ENCODE measurements at regions not wholly inside any gene's neighbourhood (a gene's known extent, or its start where the extent isn't known, plus 50 kb on each side); places are given as distances from the start of the nearest gene placed in this dataset.

DNA sequence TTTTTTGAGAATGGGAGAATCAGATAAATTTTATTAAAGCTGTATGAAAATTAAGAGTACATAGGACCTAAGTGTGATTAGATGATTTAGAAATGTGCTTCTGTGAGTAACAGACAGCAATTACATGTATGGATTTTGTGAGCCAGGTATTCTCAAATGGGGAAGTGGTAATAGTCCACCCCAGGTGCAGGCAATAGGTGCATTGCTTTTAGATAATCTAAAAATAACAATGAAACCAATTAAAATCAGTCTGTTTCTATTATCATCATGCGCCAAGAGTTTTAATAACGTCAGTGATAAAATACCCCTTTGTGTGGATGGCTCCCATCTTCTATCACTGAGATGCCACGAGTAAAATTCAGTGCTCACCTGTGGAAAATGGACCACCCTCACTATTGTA lies 265.3 kb downstream of the RNF144A start:
- TF ChIP-seq, protein P1, sequence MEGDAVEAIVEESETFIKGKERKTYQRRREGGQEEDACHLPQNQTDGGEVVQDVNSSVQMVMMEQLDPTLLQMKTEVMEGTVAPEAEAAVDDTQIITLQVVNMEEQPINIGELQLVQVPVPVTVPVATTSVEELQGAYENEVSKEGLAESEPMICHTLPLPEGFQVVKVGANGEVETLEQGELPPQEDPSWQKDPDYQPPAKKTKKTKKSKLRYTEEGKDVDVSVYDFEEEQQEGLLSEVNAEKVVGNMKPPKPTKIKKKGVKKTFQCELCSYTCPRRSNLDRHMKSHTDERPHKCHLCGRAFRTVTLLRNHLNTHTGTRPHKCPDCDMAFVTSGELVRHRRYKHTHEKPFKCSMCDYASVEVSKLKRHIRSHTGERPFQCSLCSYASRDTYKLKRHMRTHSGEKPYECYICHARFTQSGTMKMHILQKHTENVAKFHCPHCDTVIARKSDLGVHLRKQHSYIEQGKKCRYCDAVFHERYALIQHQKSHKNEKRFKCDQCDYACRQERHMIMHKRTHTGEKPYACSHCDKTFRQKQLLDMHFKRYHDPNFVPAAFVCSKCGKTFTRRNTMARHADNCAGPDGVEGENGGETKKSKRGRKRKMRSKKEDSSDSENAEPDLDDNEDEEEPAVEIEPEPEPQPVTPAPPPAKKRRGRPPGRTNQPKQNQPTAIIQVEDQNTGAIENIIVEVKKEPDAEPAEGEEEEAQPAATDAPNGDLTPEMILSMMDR (IDR thresholded peaks at IDR 0.05; ENCODE audit: poor library complexity, severe bottlenecking) = no peak
- TF ChIP-seq EZH2 (IDR thresholded peaks at IDR 0.05; ENCODE audit: borderline replicate concordance, insufficient read depth, low read length, poor library complexity, severe bottlenecking) = no peak

All from neural cell (in vitro differentiated cells).